MM.1S (cell line): ENCODE measurements at regions not wholly inside any gene's neighbourhood (a gene's known extent, or its start where the extent isn't known, plus 50 kb on each side); places are given as distances from the start of the nearest gene placed in this dataset.

Experiments used
- DNase-seq: peaks from one replicate; pipeline ENCODE4 v3.0.0-alpha.2; 2015
- H2AFZ ChIP-seq: fragments of 300-600 bp; sonication (generic); 2 replicates; pipeline ENCODE4 v1.6.0; 2016; ENCODE audit warnings: antibody characterized with exemption, low read length
- H3F3A ChIP-seq: fragments of 300-600 bp; sonication (generic); 2 replicates; pipeline ENCODE4 v1.6.1; 2016; ENCODE audit warnings: mild to moderate bottlenecking, antibody characterized with exemption, low read length, moderate library complexity, mixed read lengths; ENCODE audit not compliant: insufficient read depth
- H3K27ac ChIP-seq: fragments of 300-600 bp; sonication (generic); 2 replicates; pipeline ENCODE4 v1.5.1; 2016; ENCODE audit warnings: mild to moderate bottlenecking, low read length
- H3K27me3 ChIP-seq: fragments of 300-600 bp; sonication (generic); replicated peaks from 2 replicates; pipeline ENCODE4 v1.6.0; 2016; ENCODE audit warnings: low read length; ENCODE audit not compliant: insufficient read depth
- H3K36me3 ChIP-seq: fragments of 300-600 bp; sonication (generic); replicated peaks from 2 replicates; pipeline ENCODE4 v1.6.1; 2016; ENCODE audit warnings: mild to moderate bottlenecking, low read length, mixed read lengths; ENCODE audit not compliant: insufficient read depth
- H3K4me1 ChIP-seq: fragments of 300-600 bp; sonication (generic); 2 replicates; pipeline ENCODE4 v1.6.1; 2016; ENCODE audit warnings: low read length, mixed read lengths
- H3K4me2 ChIP-seq: fragments of 300-600 bp; sonication (generic); 2 replicates; pipeline ENCODE4 v1.6.0; 2016; ENCODE audit warnings: low read depth, low read length
- H3K4me3 ChIP-seq: fragments of 300-600 bp; sonication (generic); 2 replicates; pipeline ENCODE4 v1.5.1; 2016; ENCODE audit warnings: low read length, mixed read lengths
- H3K79me2 ChIP-seq: fragments of 300-600 bp; sonication (generic); 2 replicates; pipeline ENCODE4 v1.6.1; 2016; ENCODE audit warnings: mixed run types, low read length, mixed read lengths
- H3K9ac ChIP-seq: fragments of 300-600 bp; sonication (generic); 2 replicates; pipeline ENCODE4 v1.6.1; 2016; ENCODE audit warnings: low read length, mixed read lengths
- H3K9me2 ChIP-seq: fragments of 300-600 bp; sonication (generic); replicated peaks from 2 replicates; pipeline ENCODE4 v1.6.1; 2016; ENCODE audit warnings: mild to moderate bottlenecking, low read length, mixed read lengths; ENCODE audit not compliant: insufficient read depth
- H3K9me3 ChIP-seq: fragments of 300-600 bp; sonication (generic); replicated peaks from 2 replicates; pipeline ENCODE4 v1.6.1; 2016; ENCODE audit warnings: mild to moderate bottlenecking, low read length, mixed read lengths; ENCODE audit not compliant: insufficient read depth
- H4K20me1 ChIP-seq: fragments of 300-600 bp; sonication (generic); 2 replicates; pipeline ENCODE4 v1.6.1; 2016; ENCODE audit warnings: mild to moderate bottlenecking, low read length, moderate library complexity, mixed read lengths; ENCODE audit not compliant: insufficient read depth
- EZH2 ChIP-seq: fragments of 300-600 bp; sonication (generic); optimal IDR thresholded peaks from 2 replicates; pipeline ENCODE3; 2017; ENCODE audit warnings: low read depth, mild to moderate bottlenecking, antibody characterized with exemption, low read length, mixed read lengths
- EZH2phosphoT487 ChIP-seq: fragments of 300-600 bp; sonication (generic); IDR thresholded peaks from 2 replicates; pipeline ENCODE4 v1.6.1; 2018; ENCODE audit warnings: antibody characterized with exemption, low read length
- TF ChIP-seq, protein P1 (sequence below): fragments of 300-600 bp; sonication (generic); IDR thresholded peaks from 2 replicates; pipeline ENCODE4 v1.5.1; 2016; ENCODE audit warnings: antibody characterized with exemption, low read length, mixed read lengths

DNA sequence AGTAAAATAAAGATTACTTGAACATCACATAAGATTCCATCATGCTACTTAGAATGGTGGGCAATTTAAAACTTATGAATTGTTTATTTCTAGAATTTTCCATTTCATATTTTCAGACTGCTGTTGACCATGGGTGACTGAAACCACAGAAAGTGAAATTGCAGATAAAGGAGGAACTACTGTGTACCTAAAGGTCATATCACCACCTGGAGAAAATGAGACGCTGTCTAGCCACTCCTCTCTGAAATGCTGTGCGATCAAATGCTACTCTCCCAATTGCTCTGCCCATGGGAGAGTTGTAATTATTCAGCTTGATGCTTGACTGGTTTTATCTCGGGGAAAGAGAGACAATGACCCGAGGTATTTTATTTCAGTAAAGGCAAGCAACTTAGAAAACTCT is 128.9 kb upstream of the ERCC4 start:
- H3K79me2 ChIP-seq = no peaks in the 10 kb centered on the region
- H3K27me3 ChIP-seq = no peaks in the 10 kb centered on the region
- no peaks in the 10 kb centered on the region for H3K9me3 ChIP-seq
- DNase-seq = no peak
- H3K9me2 ChIP-seq = no peaks in the 10 kb centered on the region
- no peaks in the 10 kb centered on the region for H3K36me3 ChIP-seq
- H3K4me1 ChIP-seq = no peaks in the 10 kb centered on the region
- H3F3A ChIP-seq = no peaks in the 10 kb centered on the region
- H3K4me2 ChIP-seq = no peak overlapping the region
- TF ChIP-seq EZH2 (no peak), EZH2phosphoT487 (no peak)
- TF ChIP-seq, protein P1, sequence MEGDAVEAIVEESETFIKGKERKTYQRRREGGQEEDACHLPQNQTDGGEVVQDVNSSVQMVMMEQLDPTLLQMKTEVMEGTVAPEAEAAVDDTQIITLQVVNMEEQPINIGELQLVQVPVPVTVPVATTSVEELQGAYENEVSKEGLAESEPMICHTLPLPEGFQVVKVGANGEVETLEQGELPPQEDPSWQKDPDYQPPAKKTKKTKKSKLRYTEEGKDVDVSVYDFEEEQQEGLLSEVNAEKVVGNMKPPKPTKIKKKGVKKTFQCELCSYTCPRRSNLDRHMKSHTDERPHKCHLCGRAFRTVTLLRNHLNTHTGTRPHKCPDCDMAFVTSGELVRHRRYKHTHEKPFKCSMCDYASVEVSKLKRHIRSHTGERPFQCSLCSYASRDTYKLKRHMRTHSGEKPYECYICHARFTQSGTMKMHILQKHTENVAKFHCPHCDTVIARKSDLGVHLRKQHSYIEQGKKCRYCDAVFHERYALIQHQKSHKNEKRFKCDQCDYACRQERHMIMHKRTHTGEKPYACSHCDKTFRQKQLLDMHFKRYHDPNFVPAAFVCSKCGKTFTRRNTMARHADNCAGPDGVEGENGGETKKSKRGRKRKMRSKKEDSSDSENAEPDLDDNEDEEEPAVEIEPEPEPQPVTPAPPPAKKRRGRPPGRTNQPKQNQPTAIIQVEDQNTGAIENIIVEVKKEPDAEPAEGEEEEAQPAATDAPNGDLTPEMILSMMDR = no peak
- H3K27ac ChIP-seq = no peak overlapping the region
- no peak overlapping the region for H3K9ac ChIP-seq
- no peak overlapping the region for H3K4me3 ChIP-seq
- H2AFZ ChIP-seq = no peak overlapping the region
- no peaks in the 10 kb centered on the region for H4K20me1 ChIP-seq

DNA sequence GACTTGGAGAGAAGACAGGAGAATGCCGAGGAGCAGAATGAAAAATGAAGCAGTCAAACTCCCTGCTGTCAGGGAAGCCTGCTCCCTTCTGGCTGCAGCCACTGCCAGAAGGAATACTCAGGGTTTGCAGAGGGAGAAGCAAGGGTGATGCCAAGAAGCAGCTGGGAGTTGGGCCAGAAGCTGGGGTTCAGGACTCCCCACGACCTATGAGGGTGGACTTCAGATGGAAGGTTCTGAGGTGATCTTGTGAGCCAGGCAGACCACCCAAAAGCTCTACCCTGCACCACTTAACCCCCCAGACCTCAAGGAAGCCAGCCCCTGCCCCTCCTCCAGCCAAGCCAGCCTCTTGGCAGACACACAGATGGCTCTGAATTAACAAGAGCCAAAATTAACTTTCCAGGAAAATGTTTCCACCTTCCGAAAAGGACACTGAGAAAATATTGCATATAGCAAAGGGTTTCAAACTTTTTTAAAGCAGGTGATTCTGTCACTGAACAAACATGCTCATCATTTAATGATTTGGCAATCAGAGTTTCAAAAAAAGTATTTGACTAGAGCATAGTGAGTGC is 126.0 kb upstream of the ERCC4 start:
- Histone ChIP-seq H3K9ac (no peak overlapping the region), H3K79me2 (no peaks in the 10 kb centered on the region), H4K20me1 (no peaks in the 10 kb centered on the region), H3K36me3 (no peaks in the 10 kb centered on the region), H3F3A (no peaks in the 10 kb centered on the region), H3K4me3 (no peak overlapping the region), H3K9me2 (no peaks in the 10 kb centered on the region), H2AFZ (no peak overlapping the region), H3K27me3 (no peaks in the 10 kb centered on the region), H3K27ac (no peak overlapping the region), H3K9me3 (no peaks in the 10 kb centered on the region), H3K4me2 (no peak overlapping the region), H3K4me1 (no peaks in the 10 kb centered on the region)
- DNase-seq = no peak
- TF ChIP-seq EZH2 (no peak), EZH2phosphoT487 (no peak)
- TF ChIP-seq, protein P1 = no peak

DNA sequence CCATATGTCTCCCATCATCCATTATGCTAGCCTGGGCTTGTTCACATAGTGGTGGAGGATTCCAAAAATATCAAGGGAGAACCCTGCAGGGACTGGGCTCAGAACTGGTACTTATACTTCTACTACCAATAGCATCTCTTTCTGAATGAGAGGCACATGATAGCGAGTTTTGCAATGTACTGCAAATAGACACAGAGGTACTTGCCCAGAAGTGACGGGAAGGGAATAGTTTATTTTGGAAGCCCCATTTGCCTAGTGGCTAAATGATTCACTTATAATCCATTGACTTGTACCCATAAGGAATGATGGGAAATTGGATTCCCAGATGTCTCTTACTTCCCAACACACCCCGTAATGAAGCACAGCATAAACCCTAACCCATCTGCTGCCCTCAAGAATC is 124.8 kb upstream of the ERCC4 start:
- Histone ChIP-seq H3K9me2 (no peaks in the 10 kb centered on the region), H3K4me1 (no peaks in the 10 kb centered on the region), H3K9ac (no peak overlapping the region), H3K4me3 (no peak overlapping the region), H3K9me3 (no peaks in the 10 kb centered on the region), H3K27ac (no peak overlapping the region), H3K27me3 (no peaks in the 10 kb centered on the region), H3K36me3 (no peaks in the 10 kb centered on the region), H3K79me2 (no peaks in the 10 kb centered on the region), H2AFZ (no peak overlapping the region), H4K20me1 (no peaks in the 10 kb centered on the region), H3F3A (no peaks in the 10 kb centered on the region), H3K4me2 (no peak overlapping the region)
- no peak for TF ChIP-seq EZH2
- TF ChIP-seq, protein P1 = no peak
- TF ChIP-seq EZH2phosphoT487 = no peak
- no peak for DNase-seq
